Epithelial cell of esophagus (primary cell): ENCODE measurements at regions not wholly inside any gene's neighbourhood (a gene's known extent, or its start where the extent isn't known, plus 50 kb on each side); places are given as distances from the start of the nearest gene placed in this dataset.
A peak's percentile ranks its signal among the peaks of the same experiment; 100 is the strongest.

ENCODE experiments used
- DNase-seq: peaks from one replicate; pipeline ENCODE4 v3.0.0; 2010; ENCODE audit warnings: low read depth
- H3K4me3 ChIP-seq: 2 replicates; pipeline ENCODE4 v1.5.1; 2011; ENCODE audit warnings: mild to moderate bottlenecking, low read length, control low read depth
- TF ChIP-seq, protein P1 (sequence below): IDR thresholded peaks from 2 replicates; pipeline ENCODE4 v1.5.1; 2011; ENCODE audit warnings: low read depth, mild to moderate bottlenecking, low read length, control low read depth, inconsistent platforms; ENCODE audit not compliant: insufficient read depth; ENCODE audit errors: missing control alignments

DNA sequence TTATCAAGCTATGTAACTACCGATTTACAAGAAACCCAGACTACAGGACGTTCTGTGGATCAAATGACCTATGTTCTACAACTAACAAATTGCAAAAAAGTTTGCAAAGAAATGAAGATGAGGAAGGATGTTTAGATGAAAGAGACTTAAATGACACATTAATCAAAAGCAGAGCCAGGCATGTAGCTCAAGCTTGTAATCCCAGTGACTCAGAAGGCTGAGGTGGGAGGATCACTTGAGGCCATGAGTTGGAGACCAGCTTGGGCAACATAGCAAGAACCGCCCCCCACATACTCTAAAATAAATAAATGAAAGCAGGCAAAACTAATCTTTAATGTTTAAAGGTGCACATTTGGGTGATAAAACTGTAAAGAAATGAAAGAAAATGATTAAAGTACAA, 331.9 kb downstream of the BTG1 start:
- no peak overlapping the region for H3K4me3 ChIP-seq
- TF ChIP-seq, protein P1, sequence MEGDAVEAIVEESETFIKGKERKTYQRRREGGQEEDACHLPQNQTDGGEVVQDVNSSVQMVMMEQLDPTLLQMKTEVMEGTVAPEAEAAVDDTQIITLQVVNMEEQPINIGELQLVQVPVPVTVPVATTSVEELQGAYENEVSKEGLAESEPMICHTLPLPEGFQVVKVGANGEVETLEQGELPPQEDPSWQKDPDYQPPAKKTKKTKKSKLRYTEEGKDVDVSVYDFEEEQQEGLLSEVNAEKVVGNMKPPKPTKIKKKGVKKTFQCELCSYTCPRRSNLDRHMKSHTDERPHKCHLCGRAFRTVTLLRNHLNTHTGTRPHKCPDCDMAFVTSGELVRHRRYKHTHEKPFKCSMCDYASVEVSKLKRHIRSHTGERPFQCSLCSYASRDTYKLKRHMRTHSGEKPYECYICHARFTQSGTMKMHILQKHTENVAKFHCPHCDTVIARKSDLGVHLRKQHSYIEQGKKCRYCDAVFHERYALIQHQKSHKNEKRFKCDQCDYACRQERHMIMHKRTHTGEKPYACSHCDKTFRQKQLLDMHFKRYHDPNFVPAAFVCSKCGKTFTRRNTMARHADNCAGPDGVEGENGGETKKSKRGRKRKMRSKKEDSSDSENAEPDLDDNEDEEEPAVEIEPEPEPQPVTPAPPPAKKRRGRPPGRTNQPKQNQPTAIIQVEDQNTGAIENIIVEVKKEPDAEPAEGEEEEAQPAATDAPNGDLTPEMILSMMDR, result no peak
- DNase-seq, result peak; percentile 89

DNA sequence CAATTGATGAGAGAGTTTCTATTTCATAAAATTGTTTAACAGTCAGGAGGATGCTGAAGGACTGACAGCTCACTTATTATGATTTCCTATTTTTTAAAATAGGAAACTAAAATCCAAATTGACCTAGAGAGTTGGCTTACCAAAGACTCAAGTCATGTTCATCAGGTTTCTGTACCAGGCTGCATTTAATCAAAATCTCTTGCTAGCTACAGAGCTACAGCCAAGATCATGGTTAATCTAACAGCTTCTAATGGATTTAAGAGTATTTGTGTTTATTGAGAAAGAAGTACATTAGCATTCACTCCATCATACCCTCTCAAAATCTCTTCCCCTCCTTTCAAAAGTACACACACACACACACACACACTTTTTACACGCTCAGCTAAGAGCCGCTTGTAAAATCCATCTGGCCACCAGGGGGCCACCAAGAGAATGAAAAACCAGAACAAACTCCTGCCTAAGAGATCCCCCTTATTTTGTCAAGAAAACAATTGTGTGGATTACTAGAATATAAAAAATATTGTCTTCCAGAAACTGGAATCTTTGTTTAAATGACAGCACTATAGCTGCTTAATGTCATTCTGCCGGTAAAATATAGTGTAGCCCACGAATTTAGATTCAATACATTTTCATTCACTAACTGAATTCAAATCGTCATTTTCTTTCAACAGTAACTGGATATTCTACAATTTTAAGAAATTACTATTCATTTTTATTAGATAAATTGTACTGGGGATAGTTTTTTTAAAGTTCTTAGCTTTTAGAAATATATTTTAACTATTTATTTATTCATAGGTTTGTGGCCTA, 334.0 kb downstream of the BTG1 start:
- no peak overlapping the region for H3K4me3 ChIP-seq
- peak; percentile 64 for DNase-seq
- TF ChIP-seq, protein P1, result peak; percentile 84

DNA sequence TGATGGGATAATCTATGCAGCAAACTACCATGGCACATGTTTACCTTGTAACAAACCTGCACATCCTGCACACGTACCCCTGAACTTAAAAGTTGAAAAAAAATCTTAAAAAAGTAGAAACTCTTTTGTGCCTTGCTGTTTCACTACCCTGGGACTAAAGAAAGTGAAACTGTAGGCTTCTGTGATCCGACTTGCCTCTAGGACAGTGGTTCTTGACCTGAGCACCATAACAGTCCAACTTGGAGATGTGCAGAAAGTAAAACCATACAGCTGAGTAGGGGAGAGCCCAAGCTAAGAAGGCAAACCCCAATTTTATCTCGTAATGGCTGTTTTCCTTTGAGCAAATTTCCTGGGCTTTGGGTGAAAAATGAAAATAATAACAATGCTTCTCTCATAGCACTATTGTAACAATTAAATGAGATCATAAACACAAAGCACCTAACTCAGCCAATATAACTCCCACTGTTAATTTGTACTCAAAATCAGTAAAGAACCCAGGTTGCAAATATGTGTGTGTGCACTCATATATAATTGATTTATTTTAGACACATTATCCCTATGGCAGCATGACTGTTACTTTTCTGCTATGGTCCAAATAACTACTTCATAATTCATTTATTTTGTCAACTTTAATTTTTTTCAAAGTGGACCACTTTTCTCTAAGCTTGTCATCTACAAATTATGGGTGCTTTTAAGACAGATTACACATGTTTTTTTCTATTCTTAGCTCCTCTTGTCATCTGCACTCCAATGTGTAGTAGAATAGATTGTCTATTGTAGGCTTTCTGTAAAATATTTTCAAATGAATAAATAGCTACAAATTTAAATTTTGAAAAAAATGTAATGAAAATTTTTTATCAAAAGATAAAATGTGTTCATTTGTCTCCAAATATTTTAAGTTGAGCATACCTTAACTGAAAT, 334.9 kb downstream of the BTG1 start:
- H3K4me3 ChIP-seq, result no peak overlapping the region
- DNase-seq, result no peak
- TF ChIP-seq, protein P1, result no peak

DNA sequence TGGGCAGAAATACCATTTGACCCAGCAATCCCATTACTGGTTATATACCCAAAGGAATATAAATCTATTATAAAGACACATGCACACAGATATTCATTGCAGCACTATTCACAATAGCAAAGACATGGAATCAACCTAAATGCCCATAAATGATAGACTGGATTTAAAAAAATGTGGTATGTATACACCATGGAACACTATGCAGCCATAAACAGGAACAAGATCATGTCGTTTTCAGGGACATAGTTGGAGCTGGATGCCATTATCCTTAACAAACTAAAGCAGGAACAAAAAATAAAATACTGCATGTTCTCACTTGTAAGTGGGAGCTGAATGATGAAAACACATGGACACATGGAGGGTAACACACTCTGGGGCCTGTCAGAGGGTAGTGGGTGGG, 335.6 kb downstream of the BTG1 start:
- TF ChIP-seq, protein P1, result no peak
- H3K4me3 ChIP-seq, result no peak overlapping the region
- DNase-seq, result no peak

DNA sequence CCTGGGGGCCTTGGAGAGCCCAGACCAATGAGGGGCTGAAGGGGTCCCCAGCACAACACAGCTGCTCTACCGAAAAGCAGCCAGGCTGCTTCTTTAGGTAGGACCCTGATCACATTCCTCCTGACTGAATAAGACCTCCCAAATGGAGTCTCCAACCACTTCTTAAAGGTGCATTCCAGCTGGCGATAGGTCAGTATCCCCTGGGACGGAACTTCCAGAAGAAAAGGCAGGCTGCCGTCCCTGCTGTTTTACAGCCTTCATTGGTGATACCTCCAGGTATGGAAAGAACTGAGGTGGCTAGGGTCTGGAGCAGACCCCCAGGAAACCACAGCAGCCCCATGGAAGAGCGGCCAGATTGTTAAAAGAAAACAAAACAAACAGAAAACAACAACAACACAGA, 340.6 kb downstream of the BTG1 start:
- no peak overlapping the region for H3K4me3 ChIP-seq
- DNase-seq, result no peak
- TF ChIP-seq, protein P1, result no peak

DNA sequence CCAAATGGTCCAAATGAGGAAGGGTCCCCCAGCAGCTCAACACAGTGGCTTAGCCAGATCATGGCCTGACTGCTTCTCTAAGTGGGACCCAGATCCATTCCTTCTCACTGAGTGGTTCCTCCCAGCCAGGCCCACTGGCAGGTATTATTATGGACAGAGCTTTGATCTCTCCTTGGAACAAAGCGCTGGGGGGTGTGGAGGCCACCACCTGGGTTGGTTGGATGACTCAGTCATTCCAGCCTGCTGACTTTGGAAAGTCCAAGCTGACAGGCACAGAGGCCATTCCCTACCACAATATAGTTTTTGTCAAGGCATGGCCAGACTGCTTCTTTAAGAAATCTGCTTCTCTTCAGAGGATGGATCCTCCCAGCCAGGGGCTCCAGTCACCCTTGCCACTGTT, 341.1 kb downstream of the BTG1 start:
- no peak overlapping the region for H3K4me3 ChIP-seq
- DNase-seq, result peak; percentile 58
- TF ChIP-seq, protein P1, result no peak
